Neural cell (in vitro differentiated cells): ENCODE measurements at regions not wholly inside any gene's neighbourhood (a gene's known extent, or its start where the extent isn't known, plus 50 kb on each side); places are given as distances from the start of the nearest gene placed in this dataset.

Source experiments
- CTCF ChIP-seq: fragments of 450-650 bp; IDR thresholded peaks from 2 replicates; pipeline ENCODE4 v1.5.1; 2014; ENCODE audit warnings: antibody characterized with exemption, mild to moderate bottlenecking, moderate library complexity; ENCODE audit not compliant: poor library complexity, severe bottlenecking
- EP300 ChIP-seq: fragments of 450-650 bp; conservative IDR thresholded peaks from 2 replicates; pipeline ENCODE4 v1.6.1; 2014; ENCODE audit warnings: antibody characterized with exemption, mild to moderate bottlenecking, moderate library complexity; ENCODE audit not compliant: poor library complexity, severe bottlenecking
- RAD21 ChIP-seq: fragments of 450-650 bp; conservative IDR thresholded peaks from 2 replicates; pipeline ENCODE4 v1.6.1; 2014; ENCODE audit warnings: antibody characterized with exemption, mild to moderate bottlenecking, moderate library complexity
- SMC3 ChIP-seq: fragments of 450-650 bp; conservative IDR thresholded peaks from 2 replicates; pipeline ENCODE4 v1.6.1; 2014; ENCODE audit warnings: antibody characterized with exemption, mild to moderate bottlenecking, moderate library complexity; ENCODE audit not compliant: poor library complexity
- TF ChIP-seq, protein P1 (sequence below): IDR thresholded peaks from 2 replicates; pipeline ENCODE4 v1.6.1; 2012; ENCODE audit warnings: borderline replicate concordance

GRCh38 chr1:95730986-95731385 is 497.0 kb downstream of the RWDD3 start:
- TF ChIP-seq, protein P1, sequence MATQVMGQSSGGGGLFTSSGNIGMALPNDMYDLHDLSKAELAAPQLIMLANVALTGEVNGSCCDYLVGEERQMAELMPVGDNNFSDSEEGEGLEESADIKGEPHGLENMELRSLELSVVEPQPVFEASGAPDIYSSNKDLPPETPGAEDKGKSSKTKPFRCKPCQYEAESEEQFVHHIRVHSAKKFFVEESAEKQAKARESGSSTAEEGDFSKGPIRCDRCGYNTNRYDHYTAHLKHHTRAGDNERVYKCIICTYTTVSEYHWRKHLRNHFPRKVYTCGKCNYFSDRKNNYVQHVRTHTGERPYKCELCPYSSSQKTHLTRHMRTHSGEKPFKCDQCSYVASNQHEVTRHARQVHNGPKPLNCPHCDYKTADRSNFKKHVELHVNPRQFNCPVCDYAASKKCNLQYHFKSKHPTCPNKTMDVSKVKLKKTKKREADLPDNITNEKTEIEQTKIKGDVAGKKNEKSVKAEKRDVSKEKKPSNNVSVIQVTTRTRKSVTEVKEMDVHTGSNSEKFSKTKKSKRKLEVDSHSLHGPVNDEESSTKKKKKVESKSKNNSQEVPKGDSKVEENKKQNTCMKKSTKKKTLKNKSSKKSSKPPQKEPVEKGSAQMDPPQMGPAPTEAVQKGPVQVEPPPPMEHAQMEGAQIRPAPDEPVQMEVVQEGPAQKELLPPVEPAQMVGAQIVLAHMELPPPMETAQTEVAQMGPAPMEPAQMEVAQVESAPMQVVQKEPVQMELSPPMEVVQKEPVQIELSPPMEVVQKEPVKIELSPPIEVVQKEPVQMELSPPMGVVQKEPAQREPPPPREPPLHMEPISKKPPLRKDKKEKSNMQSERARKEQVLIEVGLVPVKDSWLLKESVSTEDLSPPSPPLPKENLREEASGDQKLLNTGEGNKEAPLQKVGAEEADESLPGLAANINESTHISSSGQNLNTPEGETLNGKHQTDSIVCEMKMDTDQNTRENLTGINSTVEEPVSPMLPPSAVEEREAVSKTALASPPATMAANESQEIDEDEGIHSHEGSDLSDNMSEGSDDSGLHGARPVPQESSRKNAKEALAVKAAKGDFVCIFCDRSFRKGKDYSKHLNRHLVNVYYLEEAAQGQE, result no peak
- TF ChIP-seq CTCF, result no peak
- TF ChIP-seq SMC3, result no peak
- TF ChIP-seq EP300, result no peak
- no peak for TF ChIP-seq RAD21
